T47D (cell line): ENCODE measurements at regions not wholly inside any gene's neighbourhood (a gene's known extent, or its start where the extent isn't known, plus 50 kb on each side); places are given as distances from the start of the nearest gene placed in this dataset.
A peak's percentile ranks its signal among the peaks of the same experiment; 100 is the strongest.
"Not testable (repeated sequence)": the region's sequence is repeated elsewhere in the genome, so short reads cannot be mapped to it uniquely, and the experiment has no call there.

Experiments used
- DNase-seq, 2 experiments: peaks; one replicate each; pipeline versions ENCODE4 v3.0.0 to v3.0.0-alpha.2; 2011 to 2012; ENCODE audit warnings: low read depth in 1 of 2, low spot score in 1 of 2
- JUND ChIP-seq: IDR thresholded peaks from 2 replicates; pipeline ENCODE4 v1.6.1; 2012; ENCODE audit warnings: low read depth
- in situ Hi-C: cut with HindIII; loops from 2 replicates; pipeline ENCODE4 v1.10.0; 2016; ENCODE audit warnings: low sequenced_read_pairs, low pct_unique_long_range_greater_than_20kb

DNA sequence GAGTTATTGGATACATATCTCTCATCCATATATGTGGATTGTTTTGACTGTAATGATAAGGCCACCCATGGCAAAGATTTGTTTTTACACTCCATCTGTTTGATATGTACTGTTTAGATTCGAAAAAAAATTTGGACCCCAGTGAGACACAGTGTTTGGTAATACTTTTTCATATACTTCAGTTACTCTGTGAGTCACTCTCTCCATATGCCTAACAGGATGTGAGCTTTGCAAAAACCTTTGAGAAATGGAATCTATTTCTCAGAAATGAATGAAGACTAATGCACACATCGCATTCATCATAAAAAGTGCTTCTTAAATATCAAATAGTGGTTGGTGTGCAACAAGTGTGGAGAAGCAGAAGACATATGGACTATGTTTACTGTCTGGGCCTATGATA is 781.5 kb downstream of the SLC6A15 start:
- TF ChIP-seq JUND, result no peak
- in situ Hi-C loops, result no loop called here
- no peak for DNase-seq

DNA sequence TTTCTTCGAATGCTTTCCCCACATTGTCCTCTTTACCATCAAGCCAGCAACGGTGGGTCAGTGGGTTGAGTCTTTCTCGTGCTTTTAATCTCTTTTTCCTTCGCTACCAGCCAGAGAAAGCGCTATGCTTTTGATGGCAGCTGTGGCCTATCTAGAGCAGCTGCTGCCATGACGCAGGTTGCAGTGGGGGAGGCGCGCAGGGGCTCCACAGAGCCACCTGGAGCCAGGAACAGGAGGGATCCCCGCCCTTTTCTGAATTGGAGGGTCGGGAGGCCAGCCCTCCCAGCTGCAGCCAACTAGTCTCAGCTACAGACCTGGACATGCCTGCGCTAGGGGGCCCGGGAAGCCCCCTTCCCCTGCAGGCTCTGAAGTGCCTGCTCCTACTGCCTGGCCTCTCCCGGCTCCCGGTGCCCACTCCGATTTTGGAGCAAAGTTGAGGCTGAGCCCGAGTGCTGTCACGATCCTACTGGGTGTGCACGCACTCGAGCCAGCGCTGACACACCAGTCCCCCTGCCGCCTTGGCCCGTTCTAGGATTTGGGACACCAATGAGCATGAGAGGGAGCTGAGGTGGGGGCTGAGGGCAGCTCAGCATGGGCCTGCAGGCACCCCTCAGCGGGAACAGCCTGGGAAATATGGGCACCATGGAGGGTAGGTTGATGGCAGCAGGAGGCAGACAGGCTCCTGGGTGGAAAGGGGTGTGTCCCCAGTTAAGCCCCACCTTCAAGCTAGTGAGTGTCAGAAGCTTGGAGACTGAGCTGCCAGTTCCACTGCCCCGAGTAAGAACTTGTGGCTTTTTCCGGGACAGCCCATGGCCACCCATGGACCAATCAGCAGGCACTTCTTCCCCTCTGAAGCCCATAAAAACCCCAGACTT is 784.2 kb downstream of the SLC6A15 start:
- DNase-seq, result peak in 1 of 2 experiments; percentile 11
- no peak for TF ChIP-seq JUND
- in situ Hi-C loops, result no loop called here

DNA sequence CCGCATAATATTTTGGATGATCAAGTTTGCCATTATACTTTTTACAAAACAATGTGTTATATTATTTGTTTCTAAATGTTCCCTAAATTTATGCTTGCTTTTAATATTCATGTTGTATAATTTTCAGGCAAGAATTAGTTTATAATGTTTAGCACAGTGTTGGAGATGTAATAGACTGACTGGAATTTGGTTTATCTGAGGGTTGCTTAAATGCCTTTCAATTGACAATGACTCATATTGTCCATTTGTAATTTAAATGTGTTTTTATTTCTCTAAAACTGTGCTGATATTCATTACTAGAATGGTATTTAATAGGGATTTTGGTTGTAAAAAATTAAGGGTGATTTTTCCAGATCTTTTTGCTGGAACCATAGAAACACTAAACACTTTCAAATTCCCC is 788.4 kb downstream of the SLC6A15 start:
- in situ Hi-C loops, result no loop called here
- no peak for DNase-seq
- TF ChIP-seq JUND, result no peak

DNA sequence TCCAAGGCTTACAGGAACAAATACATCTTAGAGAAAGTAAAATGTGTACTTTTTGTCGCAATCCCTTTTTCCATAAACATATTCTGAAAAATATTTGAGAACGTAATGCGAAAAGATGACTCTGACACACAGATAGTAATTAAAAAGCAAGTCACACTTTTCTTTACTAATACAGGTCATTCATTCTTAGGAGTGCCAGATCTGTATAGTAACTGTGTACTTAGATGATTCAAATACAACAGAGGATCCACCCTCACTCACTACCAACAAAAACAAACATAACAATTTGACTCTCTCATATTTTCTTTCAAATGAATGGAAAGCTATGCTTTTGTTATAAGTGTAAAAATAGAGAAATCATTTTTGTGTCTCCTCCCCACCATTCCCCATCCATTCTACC is 795.4 kb downstream of the SLC6A15 start:
- no peak for DNase-seq
- in situ Hi-C loops, result no loop called here
- no peak for TF ChIP-seq JUND

DNA sequence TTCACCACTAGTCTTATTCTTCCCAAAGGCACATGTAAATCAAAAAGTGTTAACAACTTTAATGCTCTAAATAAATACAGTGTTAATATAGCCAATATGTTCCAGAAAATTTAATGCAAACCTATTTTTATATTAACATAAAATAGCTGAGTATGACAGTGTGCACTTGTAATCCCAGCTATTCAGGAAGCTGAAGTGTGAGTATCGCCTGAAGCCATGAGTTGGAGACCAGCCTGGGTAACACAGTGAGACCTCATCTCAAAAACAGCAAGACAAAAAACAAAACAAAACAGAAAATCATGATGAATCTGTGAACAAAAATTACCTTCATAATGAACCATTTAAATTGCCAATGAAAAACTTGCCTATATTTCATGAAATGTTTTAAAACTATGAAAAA is 798.9 kb downstream of the SLC6A15 start:
- DNase-seq, result no peak
- TF ChIP-seq JUND, result no peak
- in situ Hi-C loops, result no loop called here

DNA sequence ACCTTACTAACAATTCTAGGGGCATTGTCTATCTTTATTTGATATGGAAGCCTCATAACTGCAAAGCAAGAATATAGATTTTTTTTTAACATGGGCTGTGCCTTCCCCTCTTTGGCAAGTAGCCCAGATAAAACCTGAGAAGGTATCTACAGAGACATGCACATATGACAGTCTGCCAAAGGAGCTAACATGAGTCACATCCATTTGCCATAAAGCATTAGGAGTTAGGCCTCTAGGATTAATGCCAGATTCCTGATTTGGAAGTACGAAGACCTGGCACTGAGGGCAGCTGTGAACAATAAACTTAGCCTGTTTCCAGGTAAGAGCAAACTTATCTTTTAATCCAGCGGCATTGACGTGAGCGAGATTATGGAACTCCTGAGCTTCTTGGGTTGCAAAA is 808.7 kb downstream of the SLC6A15 start:
- DNase-seq, in situ Hi-C loops: not testable (repeated sequence)

DNA sequence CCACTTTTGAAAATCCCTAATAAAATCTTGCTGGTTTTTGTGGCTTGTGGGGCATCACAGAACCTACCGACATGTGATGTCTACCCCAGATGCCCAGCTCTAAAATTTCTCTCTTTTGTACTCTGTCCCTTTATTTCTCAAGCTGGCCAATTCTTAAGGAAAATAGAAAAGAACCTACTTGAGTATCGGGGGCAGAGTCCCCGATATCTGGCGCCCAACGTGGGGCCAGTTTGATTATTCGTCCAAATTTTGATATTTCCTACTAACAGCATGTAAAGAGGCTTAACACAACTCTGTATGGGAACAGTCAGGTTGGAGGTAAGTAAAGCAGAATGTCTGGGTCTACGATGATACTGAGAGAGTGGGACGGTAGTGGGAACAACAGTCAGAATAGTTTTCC is 810.6 kb downstream of the SLC6A15 start:
- DNase-seq, in situ Hi-C loops: not testable (repeated sequence)

DNA sequence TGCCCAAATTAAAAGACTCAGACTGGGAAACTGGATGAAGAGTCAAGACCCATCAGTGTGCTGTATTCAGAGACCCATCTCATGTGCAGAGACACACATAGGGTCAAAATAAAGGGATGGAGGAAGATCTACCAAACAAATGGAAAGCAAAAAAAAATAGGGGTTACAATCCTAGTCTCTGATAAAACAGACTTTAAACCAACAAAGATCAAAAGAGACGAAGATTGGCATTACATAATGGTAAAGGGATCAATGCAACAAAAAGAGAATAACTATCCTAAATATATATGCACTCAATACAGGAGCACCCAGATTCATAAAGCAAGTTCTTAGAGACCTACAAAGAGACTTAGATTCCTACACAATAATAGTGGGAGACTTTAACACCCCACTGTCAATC is 813.0 kb downstream of the SLC6A15 start:
- peak in 1 of 2 experiments; percentile 28 for DNase-seq
- in situ Hi-C loops, result not testable (repeated sequence)

DNA sequence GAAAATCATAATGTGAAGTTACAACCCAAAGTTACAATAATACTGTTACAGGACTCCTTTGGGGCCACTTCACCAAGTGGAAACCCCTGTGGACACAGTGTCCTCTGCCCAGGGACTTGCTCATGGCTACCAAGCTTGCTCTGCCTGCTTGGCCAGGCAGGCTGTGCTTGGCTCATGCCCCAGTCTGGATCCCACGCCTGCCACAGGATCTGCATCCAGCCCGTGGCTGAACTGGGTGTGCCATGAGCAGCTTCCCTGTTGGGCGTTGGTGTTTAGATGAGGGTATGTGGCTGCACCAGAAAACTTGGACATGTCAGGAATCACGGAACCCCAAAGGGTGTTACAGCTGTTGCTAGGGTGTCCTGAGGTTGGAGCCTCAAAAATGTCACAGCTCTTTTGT is 820.9 kb downstream of the SLC6A15 start:
- peak in 1 of 2 experiments; percentile 9 for DNase-seq
- no peak for TF ChIP-seq JUND
- in situ Hi-C loops, result no loop called here

DNA sequence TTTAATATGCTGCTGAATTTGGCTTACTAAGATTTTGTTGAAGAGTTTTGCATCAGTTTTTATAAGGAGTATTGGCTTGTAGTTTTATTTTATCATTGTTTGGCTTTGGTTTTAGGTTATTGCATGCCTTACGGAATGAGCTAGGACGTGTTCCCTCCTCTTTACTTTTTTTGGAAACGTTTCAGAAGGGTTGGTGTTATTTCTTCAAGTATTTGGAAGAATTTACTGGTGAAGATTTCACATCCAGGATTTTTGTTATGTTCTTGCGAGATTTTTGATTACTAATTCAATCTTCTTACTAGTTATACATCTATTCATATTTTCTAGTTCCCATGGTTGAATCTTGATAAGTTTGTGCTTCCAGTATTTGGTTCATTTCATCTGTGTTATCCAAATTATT is 823.2 kb downstream of the SLC6A15 start:
- DNase-seq, result no peak
- in situ Hi-C loops, result no loop called here
- TF ChIP-seq JUND, result no peak

DNA sequence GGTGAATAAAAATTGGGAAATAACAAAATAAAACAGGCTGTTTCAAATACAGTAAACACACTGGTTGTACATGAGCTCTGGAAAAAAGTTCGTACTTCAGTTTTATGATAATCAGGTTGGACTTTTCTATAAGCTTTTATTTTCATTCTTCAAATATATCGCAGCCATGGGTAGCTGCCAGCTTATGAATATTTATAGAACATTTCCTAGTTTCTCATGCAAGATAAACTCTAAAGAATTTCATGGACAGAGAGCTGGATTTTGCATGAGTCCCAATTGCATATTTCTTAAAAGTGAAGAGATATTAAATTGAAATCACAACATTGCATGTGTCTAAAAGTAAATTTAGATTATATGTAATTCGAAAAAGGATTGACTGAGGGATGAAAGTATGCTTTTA is 827.6 kb downstream of the SLC6A15 start:
- in situ Hi-C loops, result no loop called here
- TF ChIP-seq JUND, result no peak
- no peak for DNase-seq

DNA sequence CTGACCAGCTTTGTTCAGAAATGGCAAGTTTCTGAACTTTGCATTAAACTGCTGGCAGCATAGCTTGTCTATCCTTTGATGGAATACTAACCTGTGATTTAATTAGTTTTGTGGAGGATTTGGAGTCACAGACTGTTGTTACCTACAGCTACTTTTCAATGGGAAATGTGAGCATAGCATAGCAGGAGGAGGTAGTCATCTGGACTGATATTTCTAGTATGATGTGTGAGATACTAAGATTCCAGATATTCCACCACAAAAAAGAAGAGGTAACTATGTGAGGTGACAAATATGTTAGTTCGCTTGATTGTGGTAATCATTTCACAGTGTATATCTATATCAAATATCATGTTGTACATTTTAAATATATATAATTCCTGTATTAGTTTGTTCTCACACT is 833.0 kb downstream of the SLC6A15 start:
- TF ChIP-seq JUND, result no peak
- no peak for DNase-seq
- in situ Hi-C loops, result no loop called here

DNA sequence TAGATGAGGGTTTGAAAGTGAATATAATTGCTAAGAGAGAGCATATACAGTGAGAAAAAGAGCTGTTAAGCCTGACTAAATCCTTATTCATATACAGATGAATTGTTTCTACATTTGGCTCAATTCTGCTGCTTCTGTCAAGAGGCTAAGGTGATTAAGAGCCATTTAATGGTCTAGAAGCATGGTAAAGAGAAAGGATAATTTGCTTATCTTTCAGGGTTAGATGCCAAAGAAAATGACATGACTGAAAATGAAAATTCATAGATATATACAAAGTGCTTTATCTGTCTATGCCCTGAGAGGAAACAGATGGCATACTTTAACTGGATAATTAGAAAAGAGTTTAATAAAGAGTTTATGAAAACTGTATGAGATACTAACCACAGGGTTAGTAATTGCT is 834.9 kb downstream of the SLC6A15 start:
- in situ Hi-C loops, result no loop called here
- TF ChIP-seq JUND, result no peak
- no peak for DNase-seq

DNA sequence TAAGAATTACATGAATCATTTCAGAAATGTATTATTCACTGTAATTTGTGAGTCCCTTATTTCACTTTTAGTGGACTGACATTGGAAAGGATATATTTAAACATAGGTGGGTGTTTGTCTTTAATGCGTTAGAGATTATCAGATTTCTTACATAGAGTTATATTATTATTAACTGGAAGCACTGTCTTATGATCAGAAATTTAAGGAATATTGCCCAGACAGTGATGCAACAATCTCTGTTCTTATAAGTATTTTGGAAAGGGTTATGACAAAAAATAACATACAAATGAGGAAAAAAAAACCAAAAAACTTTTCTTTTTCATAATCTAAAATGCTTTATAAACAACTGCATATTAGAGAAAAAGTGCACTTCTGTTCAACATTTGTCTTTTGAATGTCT is 836.6 kb downstream of the SLC6A15 start:
- no peak for DNase-seq
- in situ Hi-C loops, result no loop called here
- no peak for TF ChIP-seq JUND
